ENCODE measurements at regions not wholly inside any gene's neighbourhood (a gene's known extent, or its start where the extent isn't known, plus 50 kb on each side); places are given as distances from the start of the nearest gene placed in this dataset.

DNA sequence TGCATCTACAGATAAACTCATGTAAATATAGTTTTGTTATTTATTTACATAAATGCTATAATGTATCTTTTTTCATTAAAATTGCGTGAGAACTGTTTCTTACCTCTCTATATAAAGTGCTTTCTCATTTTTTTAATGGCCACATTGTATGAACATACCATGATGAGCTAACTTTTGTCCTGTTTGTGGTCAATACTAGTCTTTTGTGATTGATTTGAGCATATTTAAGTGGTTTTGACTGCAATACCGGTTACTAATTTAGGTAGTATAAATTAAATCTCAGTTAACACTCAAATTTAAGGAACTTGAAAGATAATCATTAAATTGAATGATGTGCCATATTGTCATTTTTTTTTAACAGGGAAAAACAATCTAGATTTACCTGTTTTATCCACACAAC lies 108.2 kb downstream of the HAUS1 start (continued):
- TF ChIP-seq SNAI2 (CRISPR knock-in tag; IDR thresholded peaks at IDR 0.05) (no peak), ZNF70 (CRISPR knock-in tag; IDR thresholded peaks at IDR 0.05) (no peak)

DNA sequence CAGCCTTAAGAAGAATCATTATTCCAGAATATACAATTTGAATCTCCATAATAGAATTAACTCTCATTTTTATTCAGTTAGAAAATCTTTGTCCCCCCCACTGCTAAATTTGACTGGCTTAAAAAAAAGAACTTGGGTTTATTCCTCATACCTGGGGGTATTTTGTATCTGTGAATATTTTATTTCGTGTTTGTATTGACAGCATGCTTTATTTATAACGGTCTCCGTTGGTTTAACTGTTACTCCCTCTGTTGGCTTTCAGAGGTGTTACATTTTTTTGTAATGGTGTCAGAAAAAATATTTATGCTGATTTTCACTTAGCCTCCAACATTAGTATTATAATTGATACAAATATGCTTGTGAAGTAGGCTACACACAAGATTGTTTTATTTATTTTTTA lies 109.1 kb downstream of the HAUS1 start:
- no peak for TF ChIP-seq ZNF8 (CRISPR knock-in tag; IDR thresholded peaks at IDR 0.05)
- TF ChIP-seq PPARA (CRISPR knock-in tag; IDR thresholded peaks at IDR 0.05; ENCODE audit: borderline replicate concordance), result no peak
- no peak for TF ChIP-seq ZFP30 (CRISPR knock-in tag; IDR thresholded peaks at IDR 0.05)
- ATAC-seq, result no peak

DNA sequence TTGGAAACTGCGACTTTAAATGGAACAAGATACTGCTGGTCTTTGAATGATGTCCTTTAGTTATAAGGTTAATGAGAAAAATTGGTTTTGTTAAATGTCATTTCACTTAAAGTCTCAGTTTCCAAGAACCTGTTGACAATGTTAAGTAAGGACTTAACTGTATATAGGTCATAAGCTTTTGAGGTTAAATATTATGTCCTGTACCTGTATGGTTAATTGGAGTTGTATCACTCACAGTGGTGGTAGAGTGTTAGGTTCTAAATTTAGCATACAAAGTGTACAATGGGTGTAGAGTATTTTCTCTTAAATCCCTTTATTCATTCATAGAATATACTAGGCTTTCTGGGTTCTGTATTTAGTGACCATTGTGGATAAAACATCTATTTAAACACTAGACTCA lies 110.2 kb downstream of the HAUS1 start:
- no peak for ATAC-seq
- TF ChIP-seq, protein P1, sequence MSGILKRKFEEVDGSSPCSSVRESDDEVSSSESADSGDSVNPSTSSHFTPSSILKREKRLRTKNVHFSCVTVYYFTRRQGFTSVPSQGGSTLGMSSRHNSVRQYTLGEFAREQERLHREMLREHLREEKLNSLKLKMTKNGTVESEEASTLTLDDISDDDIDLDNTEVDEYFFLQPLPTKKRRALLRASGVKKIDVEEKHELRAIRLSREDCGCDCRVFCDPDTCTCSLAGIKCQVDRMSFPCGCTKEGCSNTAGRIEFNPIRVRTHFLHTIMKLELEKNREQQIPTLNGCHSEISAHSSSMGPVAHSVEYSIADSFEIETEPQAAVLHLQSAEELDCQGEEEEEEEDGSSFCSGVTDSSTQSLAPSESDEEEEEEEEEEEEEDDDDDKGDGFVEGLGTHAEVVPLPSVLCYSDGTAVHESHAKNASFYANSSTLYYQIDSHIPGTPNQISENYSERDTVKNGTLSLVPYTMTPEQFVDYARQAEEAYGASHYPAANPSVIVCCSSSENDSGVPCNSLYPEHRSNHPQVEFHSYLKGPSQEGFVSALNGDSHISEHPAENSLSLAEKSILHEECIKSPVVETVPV (CRISPR knock-in tag; IDR thresholded peaks at IDR 0.05), result no peak
- no peak for TF ChIP-seq SNAI2 (CRISPR knock-in tag; IDR thresholded peaks at IDR 0.05)

DNA sequence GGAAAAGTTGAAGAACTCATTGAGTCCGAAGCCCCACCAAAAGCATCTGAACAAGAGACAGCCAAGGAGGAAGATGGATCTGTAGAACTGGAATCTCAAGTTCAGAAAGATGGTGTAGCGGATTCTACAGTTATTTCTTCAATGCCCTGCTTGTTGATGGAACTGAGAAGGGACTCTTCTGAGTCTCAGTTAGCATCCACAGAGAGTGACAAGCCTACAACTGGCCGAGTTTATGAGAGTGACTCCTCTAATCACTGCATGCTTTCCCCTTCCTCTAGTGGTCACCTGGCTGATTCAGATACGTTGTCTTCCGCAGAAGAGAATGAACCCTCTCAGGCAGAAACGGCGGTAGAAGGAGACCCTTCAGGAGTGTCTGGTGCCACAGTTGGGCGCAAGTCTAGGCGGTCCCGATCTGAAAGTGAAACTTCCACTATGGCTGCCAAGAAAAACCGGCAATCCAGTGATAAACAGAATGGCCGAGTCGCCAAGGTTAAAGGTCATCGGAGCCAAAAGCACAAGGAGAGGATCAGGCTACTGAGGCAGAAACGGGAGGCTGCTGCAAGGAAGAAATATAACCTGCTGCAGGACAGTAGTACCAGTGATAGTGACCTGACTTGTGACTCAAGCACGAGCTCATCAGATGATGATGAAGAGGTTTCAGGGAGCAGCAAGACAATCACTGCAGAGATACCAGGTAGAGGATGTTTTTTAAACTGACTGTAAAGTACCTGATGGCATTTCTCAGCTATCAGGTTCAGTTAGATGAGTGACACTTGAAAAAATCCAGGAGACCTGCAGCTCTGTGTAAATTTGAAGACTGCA lies 111.9 kb downstream of the HAUS1 start:
- TF ChIP-seq, protein P2, sequence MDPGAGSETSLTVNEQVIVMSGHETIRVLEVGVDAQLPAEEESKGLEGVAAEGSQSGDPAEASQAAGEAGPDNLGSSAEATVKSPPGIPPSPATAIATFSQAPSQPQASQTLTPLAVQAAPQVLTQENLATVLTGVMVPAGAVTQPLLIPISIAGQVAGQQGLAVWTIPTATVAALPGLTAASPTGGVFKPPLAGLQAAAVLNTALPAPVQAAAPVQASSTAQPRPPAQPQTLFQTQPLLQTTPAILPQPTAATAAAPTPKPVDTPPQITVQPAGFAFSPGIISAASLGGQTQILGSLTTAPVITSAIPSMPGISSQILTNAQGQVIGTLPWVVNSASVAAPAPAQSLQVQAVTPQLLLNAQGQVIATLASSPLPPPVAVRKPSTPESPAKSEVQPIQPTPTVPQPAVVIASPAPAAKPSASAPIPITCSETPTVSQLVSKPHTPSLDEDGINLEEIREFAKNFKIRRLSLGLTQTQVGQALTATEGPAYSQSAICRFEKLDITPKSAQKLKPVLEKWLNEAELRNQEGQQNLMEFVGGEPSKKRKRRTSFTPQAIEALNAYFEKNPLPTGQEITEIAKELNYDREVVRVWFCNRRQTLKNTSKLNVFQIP (CRISPR knock-in tag; IDR thresholded peaks at IDR 0.05; ENCODE audit: borderline replicate concordance, low read depth), result no peak
- TF ChIP-seq ZNF565 (CRISPR knock-in tag; conservative IDR thresholded peaks at IDR 0.05; ENCODE audit: low read depth), result no peak
- no peak for ATAC-seq

DNA sequence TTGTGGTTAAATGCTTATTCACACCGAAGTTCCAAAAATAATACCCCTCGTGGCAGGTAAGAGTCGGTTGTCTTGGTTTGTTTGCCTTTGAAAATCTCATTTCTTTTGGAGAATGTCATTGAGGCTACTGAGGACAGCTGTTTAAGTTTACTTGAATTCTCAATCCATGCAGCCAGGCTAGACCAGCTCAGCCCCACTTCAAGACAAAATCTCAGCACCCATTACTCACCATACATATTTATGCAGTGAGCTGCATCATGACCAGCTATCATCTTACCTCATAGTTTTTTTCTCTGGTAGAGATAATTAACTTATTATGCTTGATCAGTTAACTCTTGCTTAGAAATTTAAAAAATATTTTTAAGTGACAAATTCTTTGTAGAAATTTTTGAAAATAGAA lies 115.9 kb downstream of the HAUS1 start:
- TF ChIP-seq RARB (CRISPR knock-in tag; IDR thresholded peaks at IDR 0.05) (no peak), ISL1 (CRISPR knock-in tag; IDR thresholded peaks at IDR 0.05) (no peak), ESRRG (CRISPR knock-in tag; IDR thresholded peaks at IDR 0.05) (no peak), GLIS3 (CRISPR knock-in tag; IDR thresholded peaks at IDR 0.05) (no peak), SNAI2 (CRISPR knock-in tag; IDR thresholded peaks at IDR 0.05) (no peak), ZFP3 (CRISPR knock-in tag; IDR thresholded peaks at IDR 0.05) (no peak)
- TF ChIP-seq, protein P1 (CRISPR knock-in tag; IDR thresholded peaks at IDR 0.05), result no peak
- ATAC-seq, result peak; percentile 92

DNA sequence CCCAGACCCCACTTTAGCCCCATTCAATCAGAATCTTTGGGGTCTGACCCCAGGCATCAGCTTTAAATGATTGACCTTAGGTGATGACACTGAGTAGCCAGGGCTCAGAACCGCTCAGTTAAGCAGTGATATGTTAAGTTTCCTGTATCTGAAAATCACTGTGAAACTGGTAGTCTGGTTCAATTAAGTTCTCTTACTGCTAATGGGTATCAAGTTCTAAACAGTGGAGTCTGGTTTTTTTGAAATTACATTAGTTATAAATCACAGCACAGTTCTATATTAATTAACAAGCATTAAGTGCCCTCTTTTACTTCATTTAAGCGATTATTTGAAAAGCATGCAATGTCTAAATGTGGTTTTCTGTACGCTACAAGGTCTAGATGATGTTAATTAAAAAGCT lies 117.9 kb downstream of the HAUS1 start:
- ATAC-seq, result no peak
- TF ChIP-seq, protein P3, sequence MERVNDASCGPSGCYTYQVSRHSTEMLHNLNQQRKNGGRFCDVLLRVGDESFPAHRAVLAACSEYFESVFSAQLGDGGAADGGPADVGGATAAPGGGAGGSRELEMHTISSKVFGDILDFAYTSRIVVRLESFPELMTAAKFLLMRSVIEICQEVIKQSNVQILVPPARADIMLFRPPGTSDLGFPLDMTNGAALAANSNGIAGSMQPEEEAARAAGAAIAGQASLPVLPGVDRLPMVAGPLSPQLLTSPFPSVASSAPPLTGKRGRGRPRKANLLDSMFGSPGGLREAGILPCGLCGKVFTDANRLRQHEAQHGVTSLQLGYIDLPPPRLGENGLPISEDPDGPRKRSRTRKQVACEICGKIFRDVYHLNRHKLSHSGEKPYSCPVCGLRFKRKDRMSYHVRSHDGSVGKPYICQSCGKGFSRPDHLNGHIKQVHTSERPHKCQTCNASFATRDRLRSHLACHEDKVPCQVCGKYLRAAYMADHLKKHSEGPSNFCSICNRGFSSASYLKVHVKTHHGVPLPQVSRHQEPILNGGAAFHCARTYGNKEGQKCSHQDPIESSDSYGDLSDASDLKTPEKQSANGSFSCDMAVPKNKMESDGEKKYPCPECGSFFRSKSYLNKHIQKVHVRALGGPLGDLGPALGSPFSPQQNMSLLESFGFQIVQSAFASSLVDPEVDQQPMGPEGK (CRISPR knock-in tag; IDR thresholded peaks at IDR 0.05; ENCODE audit: borderline replicate concordance), result no peak
- TF ChIP-seq TCF4 (CRISPR knock-in tag; IDR thresholded peaks at IDR 0.05; ENCODE audit: borderline replicate concordance), result peak; percentile 66

DNA sequence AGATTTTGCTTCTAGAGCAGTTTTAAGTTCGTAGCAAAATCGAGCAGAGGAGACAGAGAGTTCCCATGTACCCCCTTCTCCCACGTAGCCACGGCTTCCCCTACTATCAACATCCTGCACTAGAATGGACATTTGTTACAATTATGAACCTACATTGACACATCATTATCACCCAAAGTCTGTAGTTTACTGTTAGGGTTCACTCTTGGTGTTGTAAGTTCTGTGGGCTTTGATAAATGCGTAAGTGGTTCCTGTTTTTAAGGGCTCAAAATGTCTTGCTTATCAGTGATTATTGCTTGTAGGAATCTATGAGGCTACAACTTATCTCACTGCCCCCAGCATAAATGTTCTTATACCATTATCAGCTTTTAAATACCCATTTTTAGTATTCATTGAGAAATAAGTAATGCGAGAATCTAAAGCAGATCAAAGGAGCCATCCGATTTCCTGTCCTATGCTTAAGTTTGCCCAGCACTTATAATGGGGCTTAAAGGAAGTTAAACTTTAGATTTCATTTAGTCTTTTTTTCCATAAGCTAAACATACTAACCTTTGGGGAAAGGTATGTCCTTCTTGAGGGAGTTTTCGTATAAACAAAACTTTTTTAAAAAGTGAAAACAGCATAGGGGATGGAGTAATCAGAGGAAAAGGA lies 118.7 kb downstream of the HAUS1 start:
- no peak for ATAC-seq
- TF ChIP-seq, protein P4, sequence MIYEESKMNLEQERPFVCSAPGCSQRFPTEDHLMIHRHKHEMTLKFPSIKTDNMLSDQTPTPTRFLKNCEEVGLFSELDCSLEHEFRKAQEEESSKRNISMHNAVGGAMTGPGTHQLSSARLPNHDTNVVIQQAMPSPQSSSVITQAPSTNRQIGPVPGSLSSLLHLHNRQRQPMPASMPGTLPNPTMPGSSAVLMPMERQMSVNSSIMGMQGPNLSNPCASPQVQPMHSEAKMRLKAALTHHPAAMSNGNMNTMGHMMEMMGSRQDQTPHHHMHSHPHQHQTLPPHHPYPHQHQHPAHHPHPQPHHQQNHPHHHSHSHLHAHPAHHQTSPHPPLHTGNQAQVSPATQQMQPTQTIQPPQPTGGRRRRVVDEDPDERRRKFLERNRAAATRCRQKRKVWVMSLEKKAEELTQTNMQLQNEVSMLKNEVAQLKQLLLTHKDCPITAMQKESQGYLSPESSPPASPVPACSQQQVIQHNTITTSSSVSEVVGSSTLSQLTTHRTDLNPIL (CRISPR knock-in tag; IDR thresholded peaks at IDR 0.05; ENCODE audit: low read depth), result no peak
- TF ChIP-seq ZNF565 (CRISPR knock-in tag; conservative IDR thresholded peaks at IDR 0.05; ENCODE audit: low read depth) (no peak), ISL1 (CRISPR knock-in tag; IDR thresholded peaks at IDR 0.05) (no peak), ZNF8 (CRISPR knock-in tag; IDR thresholded peaks at IDR 0.05) (no peak), ARNTL (CRISPR knock-in tag; IDR thresholded peaks at IDR 0.05; ENCODE audit: borderline replicate concordance, low read depth) (no peak), GLIS3 (CRISPR knock-in tag; IDR thresholded peaks at IDR 0.05) (no peak), TOX (CRISPR knock-in tag; IDR thresholded peaks at IDR 0.05; ENCODE audit: borderline replicate concordance) (no peak), CSDC2 (CRISPR knock-in tag; IDR thresholded peaks at IDR 0.05) (no peak), OSR1 (CRISPR knock-in tag; IDR thresholded peaks at IDR 0.05) (no peak)
- TF ChIP-seq, protein P1 (CRISPR knock-in tag; IDR thresholded peaks at IDR 0.05), result no peak

Data from SK-N-SH treated with all-trans-retinoic acid at 6 μM for 48 hours (cell line).